ENCODE measurements at regions not wholly inside any gene's neighbourhood (a gene's known extent, or its start where the extent isn't known, plus 50 kb on each side); places are given as distances from the start of the nearest gene placed in this dataset.

DNA sequence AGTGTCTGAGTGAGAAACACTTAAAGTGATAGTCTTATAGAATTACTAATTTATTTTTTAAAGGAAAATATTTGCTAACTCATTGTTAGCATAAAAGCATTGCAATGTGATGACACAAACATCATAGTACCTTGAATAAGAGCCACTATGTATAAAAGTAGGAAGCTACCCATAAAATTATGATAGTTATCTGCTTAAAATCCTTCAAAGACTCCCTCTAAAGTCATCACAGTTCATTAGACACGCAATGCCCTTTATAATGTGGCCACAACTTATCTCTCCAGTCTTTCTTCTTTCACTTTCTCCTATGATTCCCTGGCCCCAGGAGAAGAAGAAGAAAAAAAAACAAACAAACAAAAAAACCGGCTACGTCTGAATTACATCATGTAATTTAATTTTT lies 1144.0 kb upstream of the NUDT12 start:
- no peak overlapping the region for H2BK5ac ChIP-seq (ENCODE audit: low read depth, low read length, poor library complexity, severe bottlenecking)
- H3K18ac ChIP-seq (ENCODE audit: low read depth, low read length): no peak overlapping the region
- H3K27me3 ChIP-seq (ENCODE audit: control insufficient read depth, insufficient read depth, low read length): no peaks in the 10 kb centered on the region
- no peaks in the 10 kb centered on the region for H3K9me1 ChIP-seq (ENCODE audit: insufficient read depth, low read length)
- H4K5ac ChIP-seq (ENCODE audit: low read depth, low read length): no peak overlapping the region
- no peak overlapping the region for H3K9ac ChIP-seq (ENCODE audit: low read depth, low read length)
- no peak overlapping the region for H2AK9ac ChIP-seq (replicated peaks; ENCODE audit: low read depth, low read length, poor library complexity)
- no peak overlapping the region for H2BK15ac ChIP-seq (ENCODE audit: low read depth, low read length)
- in situ Hi-C loops (cut with MboI; ENCODE audit: low sequenced_read_pairs) (no loop called here), intact Hi-C loops (cut with micrococcal nuclease) (no loop called here), dilution Hi-C loops (cut with HindIII; ENCODE audit: low sequenced_read_pairs, unreplicated experiment) (no loop called here)
- no peak overlapping the region for H3K14ac ChIP-seq (replicated peaks; ENCODE audit: low read depth, low read length)
- H3K36me3 ChIP-seq (ENCODE audit: control insufficient read depth, insufficient read depth, low read length): no peaks in the 10 kb centered on the region
- no TSS peak for BruUV-seq (replicated peaks)
- H3K4me1 ChIP-seq (ENCODE audit: control insufficient read depth, insufficient read depth, low read length): no peaks in the 10 kb centered on the region
- H3K4ac ChIP-seq (ENCODE audit: low read depth, low read length): no peak overlapping the region
- no peak overlapping the region for H3K56ac ChIP-seq (ENCODE audit: extremely low read depth, insufficient read depth, low read length)
- no peak overlapping the region for H3K23ac ChIP-seq (ENCODE audit: low read depth, low read length)
- no peak overlapping the region for H3K4me2 ChIP-seq (ENCODE audit: low read depth, low read length)
- no peak overlapping the region for H2AFZ ChIP-seq (replicated peaks; ENCODE audit: low read length, poor library complexity)
- H4K20me1 ChIP-seq (ENCODE audit: insufficient read depth, low read length): no peaks in the 10 kb centered on the region
- CTCF ChIA-PET: no interaction called here
- peaks cover 8% of the 10 kb centered on the region; the same call in 1 of the 2 replicates for H3K9me3 ChIP-seq (ENCODE audit: control insufficient read depth, insufficient read depth, low read length)
- H3K4me3 ChIP-seq (ENCODE audit: insufficient read depth, low read depth, low read length): no peak overlapping the region
- no CpG with 5 or more reads among the region's 3 CpGs for WGBS, 2 experiments (ENCODE audit: extremely low coverage in 2 of 2, insufficient read length in 1 of 2)
- POLR2A ChIA-PET (ENCODE audit: unreplicated experiment): no interaction called here
- H3K27ac ChIP-seq (ENCODE audit: insufficient read depth, low read length): no peak overlapping the region
- TF ChIP-seq CEBPB (IDR thresholded peaks at IDR 0.05; ENCODE audit: low read depth, low read length) (no peak), MXI1 (IDR thresholded peaks at IDR 0.05; ENCODE audit: borderline replicate concordance, low read depth, low read length) (no peak), FOS (IDR thresholded peaks at IDR 0.05; ENCODE audit: low read depth, low read length) (no peak), RAD21 (IDR thresholded peaks at IDR 0.05; ENCODE audit: low read length) (no peak)
- no peak overlapping the region for H2BK20ac ChIP-seq (ENCODE audit: low read depth, low read length)
- H3K79me1 ChIP-seq (ENCODE audit: low read depth in 1 of 2, low read length in 2 of 2): no peaks in the 10 kb centered on the region
- H4K91ac ChIP-seq (ENCODE audit: insufficient read depth, low read depth, low read length): no peak overlapping the region
- DNase-seq (no peak), ATAC-seq (ENCODE audit: low read depth) (no peak)
- no peak overlapping the region for H4K8ac ChIP-seq (ENCODE audit: low read depth in 2 of 2, low read length in 2 of 2)
- H2AK5ac ChIP-seq (ENCODE audit: low read depth, low read length): no peak overlapping the region
- H2BK120ac ChIP-seq (ENCODE audit: low read depth, low read length): no peak overlapping the region

Data from IMR-90 (cell line).